Neural cell (in vitro differentiated cells): ENCODE measurements at regions not wholly inside any gene's neighbourhood (a gene's known extent, or its start where the extent isn't known, plus 50 kb on each side); places are given as distances from the start of the nearest gene placed in this dataset.

Experiments used
- H2AFZ ChIP-seq: fragments of 200-600, 300-800 bp; sonication (generic), shearing (Covaris generic); 2 replicates; pipeline ENCODE4 v1.6.0; 2014; ENCODE audit warnings: low read depth, mild to moderate bottlenecking, antibody characterized with exemption, low read length, moderate library complexity
- H3F3A ChIP-seq: fragments of 200-600 bp; shearing (Covaris generic); 2 replicates; pipeline ENCODE4 v1.6.1; 2016; ENCODE audit warnings: mild to moderate bottlenecking, moderate library complexity, mixed read lengths, antibody characterized with exemption, low read length; ENCODE audit not compliant: insufficient read depth, poor library complexity, severe bottlenecking
- H3K27ac ChIP-seq: fragments of 200-600, 300-800 bp; sonication (generic), shearing (Covaris generic); 2 replicates; pipeline ENCODE4 v1.5.1; 2014; ENCODE audit warnings: mild to moderate bottlenecking, low read length, moderate library complexity
- H3K27me3 ChIP-seq: fragments of 300-800, 200-600 bp; sonication (generic), shearing (Covaris generic); 2 replicates; pipeline ENCODE4 v1.6.0; 2014; ENCODE audit warnings: mild to moderate bottlenecking, low read depth, low read length, moderate library complexity; ENCODE audit not compliant: insufficient read depth
- H3K36me3 ChIP-seq: fragments of 300-800, 200-600 bp; sonication (generic), shearing (Covaris generic); 2 replicates; pipeline ENCODE4 v1.5.1; 2014; ENCODE audit warnings: mild to moderate bottlenecking, antibody characterized with exemption, low read length, moderate library complexity; ENCODE audit not compliant: insufficient read depth
- H3K4me2 ChIP-seq: fragments of 300-800, 200-600 bp; sonication (generic), shearing (Covaris generic); 2 replicates; pipeline ENCODE4 v1.6.0; 2014; ENCODE audit warnings: mild to moderate bottlenecking, low read length
- H3K4me3 ChIP-seq: fragments of 300-800, 200-600 bp; sonication (generic), shearing (Covaris generic); 2 replicates; pipeline ENCODE4 v1.5.1; 2014; ENCODE audit warnings: mild to moderate bottlenecking, low read length, moderate library complexity
- H3K79me2 ChIP-seq: fragments of 200-600 bp; shearing (Covaris generic); replicated peaks from 2 replicates; pipeline ENCODE4 v1.6.0; 2014; ENCODE audit warnings: mild to moderate bottlenecking, low read length, moderate library complexity; ENCODE audit not compliant: insufficient read depth
- H3K9ac ChIP-seq: fragments of 300-800, 200-600 bp; sonication (generic), shearing (Covaris generic); 2 replicates; pipeline ENCODE4 v1.6.1; 2016; ENCODE audit warnings: mild to moderate bottlenecking, low read length, mixed read lengths
- H3K9me2 ChIP-seq: fragments of 200-600 bp; shearing (Covaris generic); 2 replicates; pipeline ENCODE4 v1.6.1; 2016; ENCODE audit warnings: mild to moderate bottlenecking, low read length, mixed read lengths; ENCODE audit not compliant: insufficient read depth
- H3K9me3 ChIP-seq: fragments of 200-600, 300-800 bp; sonication (generic), shearing (Covaris generic); 2 replicates; pipeline ENCODE4 v1.6.1; 2016; ENCODE audit warnings: mild to moderate bottlenecking, mixed run types, low read length, moderate library complexity, mixed read lengths
- H4K20me1 ChIP-seq: fragments of 200-600 bp; shearing (Covaris generic); 2 replicates; pipeline ENCODE4 v1.6.1; 2016; ENCODE audit warnings: mild to moderate bottlenecking, mixed run types; ENCODE audit not compliant: insufficient read depth
- EP300 ChIP-seq: fragments of 450-650 bp; conservative IDR thresholded peaks from 2 replicates; pipeline ENCODE4 v1.6.1; 2014; ENCODE audit warnings: antibody characterized with exemption, mild to moderate bottlenecking, moderate library complexity; ENCODE audit not compliant: poor library complexity, severe bottlenecking
- EZH2 ChIP-seq: fragments of 200-600, 300-800 bp; shearing (Covaris generic), sonication (generic); IDR thresholded peaks from 2 replicates; pipeline ENCODE4 v1.6.1; 2014; ENCODE audit warnings: antibody characterized with exemption, low read length, borderline replicate concordance, mild to moderate bottlenecking; ENCODE audit not compliant: insufficient read depth, poor library complexity, severe bottlenecking
- MXI1 ChIP-seq: fragments of 450-650 bp; conservative IDR thresholded peaks from 2 replicates; pipeline ENCODE4 v1.6.1; 2014; ENCODE audit warnings: antibody characterized with exemption, mild to moderate bottlenecking; ENCODE audit not compliant: poor library complexity, severe bottlenecking
- POLR2AphosphoS5 ChIP-seq: IDR thresholded peaks from 2 replicates; pipeline ENCODE4 v1.6.1; 2012
- RAD21 ChIP-seq: fragments of 450-650 bp; conservative IDR thresholded peaks from 2 replicates; pipeline ENCODE4 v1.6.1; 2014; ENCODE audit warnings: antibody characterized with exemption, mild to moderate bottlenecking, moderate library complexity
- SMC3 ChIP-seq: fragments of 450-650 bp; conservative IDR thresholded peaks from 2 replicates; pipeline ENCODE4 v1.6.1; 2014; ENCODE audit warnings: antibody characterized with exemption, mild to moderate bottlenecking, moderate library complexity; ENCODE audit not compliant: poor library complexity
- TAF1 ChIP-seq: IDR thresholded peaks from 2 replicates; pipeline ENCODE4 v1.6.1; 2012; ENCODE audit warnings: low read depth
- TF ChIP-seq, protein P1 (sequence below): IDR thresholded peaks from 2 replicates; pipeline ENCODE4 v1.6.1; 2012; ENCODE audit warnings: borderline replicate concordance
- TF ChIP-seq, protein P2 (sequence below): fragments of 450-650 bp; IDR thresholded peaks from 2 replicates; pipeline ENCODE4 v1.5.1; 2014; ENCODE audit warnings: antibody characterized with exemption, mild to moderate bottlenecking, moderate library complexity; ENCODE audit not compliant: poor library complexity, severe bottlenecking

DNA sequence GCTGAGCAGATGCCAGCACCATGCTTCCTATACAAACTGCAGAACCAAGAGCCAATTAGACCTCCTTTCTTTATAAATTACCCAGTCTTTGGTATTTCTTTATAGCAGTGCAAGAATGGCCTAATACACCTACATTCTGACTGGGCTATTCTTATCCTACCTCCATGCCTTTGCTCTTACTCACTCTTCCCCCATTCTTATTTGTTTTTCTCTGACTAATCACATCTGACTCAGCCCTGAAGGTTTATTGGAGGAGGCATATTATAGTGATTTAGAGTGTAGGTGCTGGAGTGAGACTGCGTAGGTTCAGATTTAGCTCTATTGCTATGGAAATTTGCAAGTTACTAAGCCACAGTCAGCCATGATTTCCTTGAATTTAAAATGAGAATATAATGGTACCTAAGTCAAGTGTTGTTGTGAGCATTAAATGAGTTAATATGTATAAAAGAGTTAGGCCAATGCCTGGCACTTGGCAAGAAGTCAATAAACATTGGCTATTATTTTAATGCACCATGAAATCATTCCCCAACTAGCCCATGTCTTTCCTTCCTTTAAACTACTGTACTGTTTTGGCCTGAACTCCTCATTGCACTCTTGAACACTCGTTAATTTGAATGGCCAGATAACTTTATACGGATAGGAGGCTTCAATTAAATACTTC, 531.2 kb upstream of the ZNF608 start:
- Histone ChIP-seq H3K27ac (no peak overlapping the region), H3K36me3 (no peaks in the 10 kb centered on the region), H3K27me3 (no peaks in the 10 kb centered on the region), H3K79me2 (no peaks in the 10 kb centered on the region), H4K20me1 (no peaks in the 10 kb centered on the region), H2AFZ (no peak overlapping the region), H3K9me3 (no peaks in the 10 kb centered on the region), H3K9me2 (no peaks in the 10 kb centered on the region), H3K4me3 (no peak overlapping the region), H3F3A (no peaks in the 10 kb centered on the region), H3K9ac (no peak overlapping the region), H3K4me2 (no peak overlapping the region)
- TF ChIP-seq SMC3 = no peak
- no peak for TF ChIP-seq EZH2
- no peak for TF ChIP-seq RAD21
- no peak for TF ChIP-seq EP300

DNA sequence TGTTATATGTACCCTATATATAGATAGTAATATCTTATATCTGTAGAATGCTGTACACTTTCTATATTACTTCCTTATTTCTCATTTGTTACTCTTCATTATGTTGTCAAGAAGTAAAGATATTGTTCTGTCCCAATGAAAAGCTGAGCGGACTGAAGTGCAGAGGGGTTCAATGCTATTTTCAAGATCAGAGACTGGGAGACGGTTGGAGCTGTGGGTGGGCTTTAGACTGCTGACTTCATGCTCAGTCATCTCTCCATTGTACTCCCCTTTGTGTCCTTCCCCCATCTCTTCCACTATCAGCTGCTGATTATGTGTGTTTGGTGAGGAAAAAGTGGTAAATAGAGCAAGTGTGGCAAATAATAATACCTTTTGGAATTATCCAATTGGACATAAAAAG, 532.3 kb upstream of the ZNF608 start:
- no peaks in the 10 kb centered on the region for H3K9me3 ChIP-seq
- H3F3A ChIP-seq = no peaks in the 10 kb centered on the region
- TF ChIP-seq SMC3 (no peak), EZH2 (no peak), TAF1 (no peak), POLR2AphosphoS5 (no peak)
- TF ChIP-seq, protein P1, sequence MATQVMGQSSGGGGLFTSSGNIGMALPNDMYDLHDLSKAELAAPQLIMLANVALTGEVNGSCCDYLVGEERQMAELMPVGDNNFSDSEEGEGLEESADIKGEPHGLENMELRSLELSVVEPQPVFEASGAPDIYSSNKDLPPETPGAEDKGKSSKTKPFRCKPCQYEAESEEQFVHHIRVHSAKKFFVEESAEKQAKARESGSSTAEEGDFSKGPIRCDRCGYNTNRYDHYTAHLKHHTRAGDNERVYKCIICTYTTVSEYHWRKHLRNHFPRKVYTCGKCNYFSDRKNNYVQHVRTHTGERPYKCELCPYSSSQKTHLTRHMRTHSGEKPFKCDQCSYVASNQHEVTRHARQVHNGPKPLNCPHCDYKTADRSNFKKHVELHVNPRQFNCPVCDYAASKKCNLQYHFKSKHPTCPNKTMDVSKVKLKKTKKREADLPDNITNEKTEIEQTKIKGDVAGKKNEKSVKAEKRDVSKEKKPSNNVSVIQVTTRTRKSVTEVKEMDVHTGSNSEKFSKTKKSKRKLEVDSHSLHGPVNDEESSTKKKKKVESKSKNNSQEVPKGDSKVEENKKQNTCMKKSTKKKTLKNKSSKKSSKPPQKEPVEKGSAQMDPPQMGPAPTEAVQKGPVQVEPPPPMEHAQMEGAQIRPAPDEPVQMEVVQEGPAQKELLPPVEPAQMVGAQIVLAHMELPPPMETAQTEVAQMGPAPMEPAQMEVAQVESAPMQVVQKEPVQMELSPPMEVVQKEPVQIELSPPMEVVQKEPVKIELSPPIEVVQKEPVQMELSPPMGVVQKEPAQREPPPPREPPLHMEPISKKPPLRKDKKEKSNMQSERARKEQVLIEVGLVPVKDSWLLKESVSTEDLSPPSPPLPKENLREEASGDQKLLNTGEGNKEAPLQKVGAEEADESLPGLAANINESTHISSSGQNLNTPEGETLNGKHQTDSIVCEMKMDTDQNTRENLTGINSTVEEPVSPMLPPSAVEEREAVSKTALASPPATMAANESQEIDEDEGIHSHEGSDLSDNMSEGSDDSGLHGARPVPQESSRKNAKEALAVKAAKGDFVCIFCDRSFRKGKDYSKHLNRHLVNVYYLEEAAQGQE = no peak

DNA sequence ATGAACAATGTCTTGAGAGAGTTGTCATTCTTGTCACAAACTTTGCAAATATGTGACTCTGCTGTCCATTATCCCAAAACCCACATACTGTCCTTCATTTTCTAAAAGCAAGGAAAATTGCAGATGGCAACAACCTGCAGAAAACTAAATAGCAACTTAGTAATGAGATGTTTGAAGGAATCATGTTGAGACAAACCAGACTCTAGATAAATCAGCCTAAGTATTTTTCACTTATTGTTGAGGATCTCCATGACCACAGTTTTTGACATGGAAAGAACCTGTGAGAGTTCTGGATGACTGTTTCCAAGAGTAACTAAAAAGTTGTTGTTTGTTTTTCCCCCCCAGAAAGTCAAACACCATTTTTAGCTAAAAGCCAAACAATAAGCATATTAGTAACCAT, 535.2 kb upstream of the ZNF608 start:
- H4K20me1 ChIP-seq = no peaks in the 10 kb centered on the region
- no peaks in the 10 kb centered on the region for H3K9me2 ChIP-seq
- no peak overlapping the region for H3K27ac ChIP-seq
- H3F3A ChIP-seq = no peaks in the 10 kb centered on the region
- H3K4me2 ChIP-seq = no peak overlapping the region
- H3K27me3 ChIP-seq = no peaks in the 10 kb centered on the region
- H3K9ac ChIP-seq = no peak overlapping the region
- TF ChIP-seq EP300 (no peak), SMC3 (no peak), TAF1 (no peak), MXI1 (no peak), POLR2AphosphoS5 (no peak), RAD21 (no peak), EZH2 (no peak)
- TF ChIP-seq, protein P2, sequence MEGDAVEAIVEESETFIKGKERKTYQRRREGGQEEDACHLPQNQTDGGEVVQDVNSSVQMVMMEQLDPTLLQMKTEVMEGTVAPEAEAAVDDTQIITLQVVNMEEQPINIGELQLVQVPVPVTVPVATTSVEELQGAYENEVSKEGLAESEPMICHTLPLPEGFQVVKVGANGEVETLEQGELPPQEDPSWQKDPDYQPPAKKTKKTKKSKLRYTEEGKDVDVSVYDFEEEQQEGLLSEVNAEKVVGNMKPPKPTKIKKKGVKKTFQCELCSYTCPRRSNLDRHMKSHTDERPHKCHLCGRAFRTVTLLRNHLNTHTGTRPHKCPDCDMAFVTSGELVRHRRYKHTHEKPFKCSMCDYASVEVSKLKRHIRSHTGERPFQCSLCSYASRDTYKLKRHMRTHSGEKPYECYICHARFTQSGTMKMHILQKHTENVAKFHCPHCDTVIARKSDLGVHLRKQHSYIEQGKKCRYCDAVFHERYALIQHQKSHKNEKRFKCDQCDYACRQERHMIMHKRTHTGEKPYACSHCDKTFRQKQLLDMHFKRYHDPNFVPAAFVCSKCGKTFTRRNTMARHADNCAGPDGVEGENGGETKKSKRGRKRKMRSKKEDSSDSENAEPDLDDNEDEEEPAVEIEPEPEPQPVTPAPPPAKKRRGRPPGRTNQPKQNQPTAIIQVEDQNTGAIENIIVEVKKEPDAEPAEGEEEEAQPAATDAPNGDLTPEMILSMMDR = no peak
- TF ChIP-seq, protein P1 = no peak
- no peak overlapping the region for H3K4me3 ChIP-seq
- no peaks in the 10 kb centered on the region for H3K79me2 ChIP-seq
- H3K36me3 ChIP-seq = no peaks in the 10 kb centered on the region
- no peak overlapping the region for H2AFZ ChIP-seq
- H3K9me3 ChIP-seq = no peaks in the 10 kb centered on the region

More for the DNA sequence above, 532.3 kb upstream of the ZNF608 start:
- no peaks in the 10 kb centered on the region for H4K20me1 ChIP-seq
- no peaks in the 10 kb centered on the region for H3K36me3 ChIP-seq
- no peak overlapping the region for H3K4me2 ChIP-seq
- no peaks in the 10 kb centered on the region for H3K27me3 ChIP-seq
- H3K9ac ChIP-seq = no peak overlapping the region
- H3K4me3 ChIP-seq = no peak overlapping the region
- no peak overlapping the region for H2AFZ ChIP-seq
- H3K9me2 ChIP-seq = no peaks in the 10 kb centered on the region
- no peaks in the 10 kb centered on the region for H3K79me2 ChIP-seq
- no peak overlapping the region for H3K27ac ChIP-seq
